ENCODE measurements at regions not wholly inside any gene's neighbourhood (a gene's known extent, or its start where the extent isn't known, plus 50 kb on each side); places are given as distances from the start of the nearest gene placed in this dataset.

- no peak for TF ChIP-seq POLR2A (IDR thresholded peaks at IDR 0.05)
- TF ChIP-seq CTCF (IDR thresholded peaks at IDR 0.05) = no peak
- TF ChIP-seq EP300 (IDR thresholded peaks at IDR 0.05; ENCODE audit: low read depth) = no peak
These were observed 361.2 kb downstream of the BCOR start for GRCh38 chrX:39736216-39737211.

Data from transverse colon (tissue), 3 donors.